ENCODE measurements at regions not wholly inside any gene's neighbourhood (a gene's known extent, or its start where the extent isn't known, plus 50 kb on each side); places are given as distances from the start of the nearest gene placed in this dataset.

DNA sequence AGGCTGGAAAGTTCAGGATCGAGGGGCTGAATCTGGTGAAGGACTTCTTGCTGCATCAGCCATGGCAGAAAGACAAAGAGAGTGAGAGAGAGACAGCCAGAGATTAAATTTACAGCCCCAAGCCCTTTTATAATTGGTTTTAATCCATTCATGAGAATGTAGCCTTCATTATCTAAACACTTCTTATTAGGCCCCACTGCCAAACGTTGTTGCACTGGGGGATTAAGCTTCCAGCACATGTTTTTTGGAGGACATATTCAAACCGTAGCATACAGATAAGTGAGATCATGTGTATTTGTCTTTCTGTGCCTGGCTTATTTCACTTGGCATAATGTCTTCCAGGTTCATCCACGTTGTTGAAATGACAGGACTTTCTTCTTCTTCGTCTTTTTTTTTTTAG lies 524.7 kb downstream of the SPRY1 start:
- TF ChIP-seq POLR2A (IDR thresholded peaks at IDR 0.05; ENCODE audit: low read depth, low read length) (no peak), TAF1 (IDR thresholded peaks at IDR 0.05; ENCODE audit: borderline replicate concordance, low read depth, low read length) (no peak), POLR2AphosphoS5 (IDR thresholded peaks at IDR 0.05; ENCODE audit: low read depth, low read length) (no peak)

Data from GM12892 (cell line).